ENCODE measurements at regions not wholly inside any gene's neighbourhood (a gene's known extent, or its start where the extent isn't known, plus 50 kb on each side); places are given as distances from the start of the nearest gene placed in this dataset.
"Not testable (repeated sequence)": the region's sequence is repeated elsewhere in the genome, so short reads cannot be mapped to it uniquely, and the experiment has no call there.

- DNase-seq: no peak
Measured at GRCh38 chr3:177689077-177689476, 491.8 kb upstream of the TBL1XR1 start.

DNA sequence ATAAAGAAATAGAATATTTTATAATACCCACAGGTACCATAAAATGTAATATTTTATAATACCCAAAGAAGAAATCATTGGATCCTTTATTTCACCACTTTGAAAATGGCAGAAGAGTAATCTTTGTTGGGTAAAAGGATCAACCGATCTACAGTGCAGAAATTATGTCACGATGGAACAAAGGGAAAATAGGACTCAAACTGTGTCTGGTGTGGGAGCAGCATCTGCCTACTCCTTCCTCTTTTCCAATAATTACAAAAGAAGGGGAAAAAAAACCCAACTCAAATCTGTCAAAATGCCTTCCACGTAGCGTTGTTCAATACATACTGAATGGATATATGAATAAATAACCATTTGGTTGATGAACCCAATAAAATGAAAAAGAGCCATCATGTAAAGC is 492.6 kb upstream of the TBL1XR1 start:
- no peak for DNase-seq

GRCh38 chr3:177690306-177690705 is 493.0 kb upstream of the TBL1XR1 start:
- no peak for DNase-seq

GRCh38 chr3:177692304-177692975 is 495.2 kb upstream of the TBL1XR1 start:
- DNase-seq: no peak

GRCh38 chr3:177693616-177694264 is 496.5 kb upstream of the TBL1XR1 start:
- no peak for DNase-seq

DNA sequence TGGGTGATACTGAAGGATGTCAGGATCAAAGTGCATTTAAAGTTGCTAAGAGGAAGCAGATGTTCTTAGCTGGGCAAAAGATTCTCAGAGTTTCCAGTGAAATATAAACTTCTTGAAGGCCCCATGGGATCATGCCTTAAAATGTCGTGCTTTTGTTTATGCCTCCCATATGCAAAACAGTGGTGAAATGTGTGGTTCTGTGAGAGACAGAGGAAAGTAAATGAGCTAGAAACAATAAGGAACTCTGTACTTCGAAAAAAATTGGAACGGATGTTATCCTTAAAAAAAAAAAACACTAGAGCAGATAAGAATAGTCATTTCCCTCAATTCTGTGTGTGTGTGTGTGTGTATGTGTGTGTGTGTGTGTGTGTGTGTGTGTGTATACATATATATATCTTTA is 497.0 kb upstream of the TBL1XR1 start:
- DNase-seq: no peak

GRCh38 chr3:177694951-177695350 is 497.7 kb upstream of the TBL1XR1 start:
- DNase-seq: no peak

GRCh38 chr3:177700117-177700516 is 502.8 kb upstream of the TBL1XR1 start:
- DNase-seq: no peak

DNA sequence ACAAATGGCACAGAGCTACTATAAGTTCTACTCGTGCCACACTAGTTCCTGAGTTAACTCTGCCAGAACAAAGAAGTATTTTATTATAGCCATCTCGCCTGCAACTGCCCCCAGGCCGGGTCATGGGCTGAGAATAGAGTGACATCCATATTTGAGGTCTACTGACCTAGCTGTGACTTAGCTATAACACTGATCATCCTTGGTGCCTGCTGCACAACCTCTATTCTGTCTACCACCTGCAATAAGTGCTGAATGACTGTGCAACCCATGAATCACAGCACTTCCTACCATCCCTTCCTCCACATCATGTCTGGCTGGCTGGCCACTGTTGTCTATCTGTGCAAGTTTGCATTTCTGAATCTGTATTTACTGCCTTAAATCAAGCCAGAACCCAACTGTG is 506.5 kb upstream of the TBL1XR1 start:
- no peak for DNase-seq

DNA sequence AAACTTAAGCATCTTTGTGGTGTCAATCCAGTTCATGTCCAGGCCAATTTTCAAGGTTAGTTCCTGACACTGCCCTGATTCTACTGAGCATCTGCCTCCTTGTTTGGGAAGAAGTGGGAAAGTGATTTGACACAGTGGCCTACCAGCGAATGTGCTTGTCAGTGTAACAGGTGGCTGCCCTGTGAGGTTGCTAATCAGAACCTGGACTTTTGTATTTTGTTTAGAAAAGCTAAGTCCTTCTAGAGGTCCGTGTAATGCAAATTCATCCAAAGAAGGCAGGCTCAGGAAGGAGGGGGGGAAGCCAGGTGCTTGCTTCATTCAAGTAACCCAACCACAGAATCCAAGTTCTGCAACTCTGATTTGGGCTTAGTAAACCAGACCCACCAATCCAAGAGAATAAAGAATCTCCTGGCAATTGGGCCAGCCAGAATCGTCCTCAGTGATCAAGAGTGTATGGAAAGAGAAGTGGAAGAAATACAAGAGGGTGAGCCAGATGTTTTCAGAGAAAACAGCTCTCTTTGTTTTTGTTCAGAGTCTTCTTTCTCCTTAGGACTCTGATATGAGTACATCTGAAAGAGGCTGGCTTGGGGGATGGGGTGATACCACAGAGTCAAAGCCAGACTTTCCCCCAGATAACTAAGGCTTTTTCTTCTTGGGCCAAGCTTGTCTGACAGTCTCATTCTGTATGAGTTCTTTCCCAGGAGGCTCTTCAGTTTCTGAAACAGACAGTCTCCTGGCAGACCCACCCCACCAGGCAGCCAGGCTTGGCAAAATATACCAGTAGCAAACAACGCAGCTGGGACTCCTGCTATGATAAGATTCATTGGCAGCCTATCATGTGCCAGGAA is 508.9 kb upstream of the TBL1XR1 start:
- DNase-seq: no peak

GRCh38 chr3:177709470-177709869 is 512.2 kb upstream of the TBL1XR1 start:
- DNase-seq: not testable (repeated sequence)

DNA sequence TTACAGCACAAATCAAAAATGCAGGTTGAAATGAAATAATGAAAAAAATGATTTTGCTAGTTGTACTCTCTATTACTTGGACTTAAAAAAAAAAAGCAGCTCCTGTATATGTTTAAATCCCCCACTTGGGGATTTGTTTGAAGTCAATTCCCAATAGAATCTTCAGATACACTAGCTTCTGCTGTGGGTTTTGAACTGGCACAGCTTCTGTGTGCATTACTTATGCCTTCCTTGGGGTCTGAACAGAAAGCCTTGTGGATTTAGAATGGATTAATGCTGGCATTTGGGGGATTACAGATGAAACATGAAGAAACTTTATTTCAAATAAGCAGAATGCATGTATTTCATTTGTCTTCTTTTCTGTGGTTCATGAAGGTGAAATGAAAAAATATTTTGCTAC is 513.2 kb upstream of the TBL1XR1 start:
- DNase-seq: no peak

- DNase-seq: no peak
Measured at GRCh38 chr3:177711637-177712036, 514.4 kb upstream of the TBL1XR1 start.

GRCh38 chr3:177713928-177714900 is 516.9 kb upstream of the TBL1XR1 start:
- no peak for DNase-seq

DNA sequence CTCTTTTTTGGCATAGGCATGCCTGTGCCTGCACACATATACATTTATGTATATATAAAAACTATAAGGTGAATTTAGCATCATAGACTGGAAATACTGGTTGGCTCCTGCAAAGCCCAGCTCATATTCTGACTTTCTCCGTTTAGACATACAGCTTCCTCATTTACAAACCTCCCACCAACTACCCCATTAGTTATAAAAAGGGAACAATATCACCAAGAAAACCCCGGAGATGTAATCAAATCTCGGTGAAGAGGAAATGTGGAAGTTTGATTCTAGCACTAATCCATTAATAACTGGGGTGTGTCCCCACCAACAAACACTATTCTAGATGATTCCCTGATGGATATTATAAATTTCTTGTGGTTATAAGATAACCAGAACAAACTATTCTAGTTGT is 517.7 kb upstream of the TBL1XR1 start:
- DNase-seq: no peak

DNA sequence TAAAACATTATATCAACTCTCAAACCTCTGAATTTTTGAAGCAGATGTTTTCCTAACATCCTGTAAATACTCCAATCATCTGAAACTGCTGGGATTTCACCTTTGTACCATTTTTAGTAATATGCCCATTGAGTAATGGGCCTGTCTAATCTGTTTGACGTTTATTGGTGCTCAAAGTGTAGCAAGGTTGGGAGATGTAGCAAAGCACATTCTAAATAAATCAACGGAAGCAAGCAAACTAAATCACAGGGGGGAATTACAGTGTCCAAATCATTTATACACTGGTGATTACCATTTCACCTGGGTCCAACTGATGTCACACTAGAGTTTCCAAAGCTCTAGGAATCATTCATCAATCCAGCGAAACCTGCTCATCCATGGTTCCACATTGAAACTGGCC is 518.7 kb upstream of the TBL1XR1 start:
- DNase-seq: no peak

DNA sequence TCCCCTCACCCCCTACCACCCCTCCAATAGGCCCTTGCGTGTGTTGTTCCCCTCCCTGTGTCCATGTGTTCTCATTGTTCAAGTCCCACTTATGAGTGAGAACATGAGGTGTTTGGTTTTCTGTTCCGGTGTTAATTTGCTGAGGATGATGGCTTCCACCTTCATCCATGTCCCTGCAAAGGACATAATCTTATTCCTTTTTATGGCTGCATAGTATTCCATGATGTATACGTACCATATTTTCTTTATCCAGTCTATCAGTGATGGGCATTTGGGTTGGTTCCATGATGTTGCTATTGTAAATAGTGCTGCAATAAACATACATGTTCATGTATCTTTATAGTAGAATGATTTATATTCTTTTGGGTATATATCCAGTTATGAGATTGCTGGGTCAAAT is 523.6 kb upstream of the TBL1XR1 start:
- DNase-seq: not testable (repeated sequence)

DNA sequence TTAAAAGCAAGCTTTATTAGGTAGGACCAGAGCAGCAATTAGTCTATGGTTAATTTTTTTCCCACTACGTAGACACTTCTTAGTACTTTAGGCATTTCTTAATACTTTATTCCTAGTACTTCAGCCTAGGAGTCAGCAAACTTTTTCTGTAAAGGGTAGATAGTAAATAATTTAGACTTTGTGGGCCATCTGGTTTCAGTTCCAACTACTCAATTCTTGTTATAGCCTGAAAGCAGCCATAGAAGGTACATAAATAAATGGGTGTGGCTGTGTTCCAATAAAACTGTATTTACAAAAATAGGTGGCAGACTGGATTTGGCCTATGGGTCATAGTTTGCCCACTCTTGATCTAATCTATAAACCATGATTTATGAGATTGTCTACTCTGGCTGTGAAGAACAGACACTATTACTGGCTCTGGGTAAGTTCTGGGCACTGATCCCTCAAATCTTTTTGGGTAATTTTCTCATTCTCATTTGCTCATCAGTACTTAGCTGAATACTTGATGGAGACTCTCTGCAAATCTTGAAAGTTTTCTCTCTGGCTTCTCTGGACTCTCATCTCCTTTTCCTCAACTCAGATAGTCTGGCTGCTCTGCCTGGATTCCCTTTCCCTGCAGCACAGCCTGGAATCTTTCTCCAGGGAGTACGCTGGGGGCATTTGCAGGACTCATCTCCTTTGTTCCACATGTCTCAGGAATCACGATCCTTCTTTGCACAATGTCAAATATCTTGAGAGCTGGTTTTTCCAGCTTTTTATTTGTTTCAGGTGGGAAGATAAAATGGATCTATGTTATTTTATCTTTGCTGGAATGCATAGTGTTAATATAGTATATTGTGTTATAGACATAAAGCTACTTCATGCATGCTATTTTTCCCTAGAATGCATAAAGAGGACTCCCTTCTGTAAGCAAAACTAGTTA is 524.8 kb upstream of the TBL1XR1 start:
- no peak for DNase-seq

GRCh38 chr3:177724020-177724638 is 526.8 kb upstream of the TBL1XR1 start:
- DNase-seq: no peak

DNA sequence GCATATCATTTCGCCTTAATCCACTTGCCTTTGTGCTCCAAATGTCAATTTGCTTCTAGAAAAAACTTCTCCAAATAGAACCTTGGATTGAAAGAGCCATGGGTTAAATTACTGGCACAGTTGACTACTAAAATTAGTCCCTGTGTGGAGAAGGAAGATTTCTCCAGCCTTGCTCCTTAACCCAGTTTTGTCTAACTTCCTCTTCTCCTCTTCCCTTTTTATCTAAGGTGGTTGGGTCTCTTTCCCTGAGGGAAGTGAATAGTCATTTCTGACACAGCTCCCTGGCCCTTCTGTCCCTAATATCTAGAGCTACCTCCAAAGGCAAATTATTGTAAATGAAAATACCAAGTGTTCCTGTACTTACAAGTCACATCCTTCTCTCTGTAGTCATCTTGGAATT is 527.9 kb upstream of the TBL1XR1 start:
- DNase-seq: no peak

GRCh38 chr3:177726807-177727206 is 529.5 kb upstream of the TBL1XR1 start:
- no peak for DNase-seq
